ENCODE measurements at regions not wholly inside any gene's neighbourhood (a gene's known extent, or its start where the extent isn't known, plus 50 kb on each side); places are given as distances from the start of the nearest gene placed in this dataset.
"Not testable (repeated sequence)": the region's sequence is repeated elsewhere in the genome, so short reads cannot be mapped to it uniquely, and the experiment has no call there.

DNA sequence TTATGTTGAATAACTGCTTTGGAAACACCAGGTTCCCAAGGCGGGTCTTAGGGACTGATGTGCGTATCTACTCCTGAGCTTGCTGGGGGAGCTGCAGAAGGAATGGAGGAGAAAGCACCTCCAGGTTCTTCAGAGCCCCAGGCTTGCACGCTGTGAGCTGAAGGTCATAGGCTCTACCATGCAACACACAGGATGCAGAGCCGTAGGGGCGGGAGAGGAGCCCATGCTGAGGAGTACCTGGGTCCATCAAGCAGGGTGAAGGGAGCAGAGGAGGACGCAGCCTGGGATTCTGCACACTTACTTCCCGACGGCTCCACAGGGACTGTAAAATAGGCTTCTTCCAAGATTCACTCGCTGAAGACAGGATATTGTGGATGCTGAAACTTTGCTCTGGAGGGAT is 426.5 kb upstream of the FRG1 start:
- no peak for DNase-seq (ENCODE audit: low read depth)

DNA sequence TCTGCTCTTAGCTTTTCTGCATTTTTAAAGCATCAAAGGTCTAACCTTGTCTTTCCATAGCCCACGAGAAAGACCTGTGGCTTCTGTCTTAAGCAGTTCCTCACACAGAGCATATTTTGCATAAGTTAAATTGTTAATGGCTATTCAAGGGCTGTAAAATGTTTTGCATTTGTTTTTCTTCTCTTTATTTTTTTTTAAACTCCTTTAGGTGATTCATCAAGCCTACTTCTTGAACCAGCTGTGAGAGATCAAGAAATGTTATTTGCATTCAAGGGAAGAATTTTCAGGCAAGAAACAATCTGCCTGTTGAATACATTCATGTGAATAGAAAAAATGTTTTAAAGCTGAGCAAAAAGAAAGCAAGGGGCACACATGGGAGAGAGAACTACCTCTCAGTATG is 423.8 kb upstream of the FRG1 start:
- DNase-seq (ENCODE audit: low read depth): no peak

DNA sequence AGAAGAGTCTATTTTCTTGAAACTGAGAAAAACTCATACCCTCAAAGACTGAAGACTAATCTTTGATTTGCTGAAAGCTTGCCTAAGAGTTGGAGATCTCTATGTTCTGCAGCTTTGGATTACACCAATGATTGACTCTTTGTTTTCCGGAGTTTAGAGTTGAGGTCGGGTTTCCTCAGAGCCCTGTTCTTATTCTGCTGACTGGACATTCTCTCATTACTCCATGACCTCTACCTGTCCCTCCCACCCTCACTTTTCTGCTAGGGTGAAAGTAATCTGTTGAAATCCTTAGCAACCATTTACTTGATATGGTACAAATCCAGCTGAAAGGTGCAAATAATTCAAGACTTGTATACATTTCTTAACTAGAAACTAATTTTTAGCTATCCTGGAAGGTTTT is 421.5 kb upstream of the FRG1 start:
- no peak for DNase-seq (ENCODE audit: low read depth)

DNA sequence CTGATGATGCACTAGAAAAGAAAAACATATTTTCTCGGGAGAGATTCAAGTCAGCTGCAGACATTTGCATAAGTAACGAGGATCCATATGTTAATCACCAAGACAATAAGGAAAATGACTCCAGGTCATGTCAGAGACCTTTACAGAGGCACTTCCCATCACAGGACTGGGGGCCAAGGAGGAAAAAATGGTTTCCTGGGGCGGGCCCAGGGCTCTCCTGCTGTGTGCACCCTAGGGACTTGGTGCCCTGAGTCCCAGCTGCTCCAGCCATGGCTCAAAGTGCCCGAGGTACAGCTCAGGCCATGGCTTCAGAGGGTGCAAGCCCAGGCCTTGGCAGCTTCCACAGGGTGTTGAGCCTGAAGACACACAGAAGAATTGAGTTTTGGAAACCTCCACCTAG is 415.4 kb upstream of the FRG1 start:
- no peak for DNase-seq (ENCODE audit: low read depth)

DNA sequence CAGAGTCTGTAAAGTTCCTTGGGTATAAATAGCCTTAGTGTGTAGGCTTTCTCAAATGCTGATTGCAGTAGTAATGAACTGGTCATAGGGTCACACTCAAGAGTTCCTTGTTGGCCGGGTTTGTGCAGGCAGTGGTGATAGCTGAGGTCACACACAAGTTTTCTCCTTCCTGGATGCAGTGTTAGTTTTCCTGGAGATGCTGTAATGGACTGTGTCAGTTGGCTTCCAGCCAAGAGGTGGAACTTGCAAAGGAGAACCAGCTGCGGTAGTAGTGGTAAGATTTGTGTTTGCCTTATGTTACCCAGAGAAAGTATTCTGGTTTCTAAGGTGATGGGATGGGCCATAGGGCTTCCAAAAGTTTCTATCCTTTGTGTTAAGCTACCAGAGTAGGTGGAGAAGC is 409.8 kb upstream of the FRG1 start:
- no peak for DNase-seq (ENCODE audit: low read depth)

DNA sequence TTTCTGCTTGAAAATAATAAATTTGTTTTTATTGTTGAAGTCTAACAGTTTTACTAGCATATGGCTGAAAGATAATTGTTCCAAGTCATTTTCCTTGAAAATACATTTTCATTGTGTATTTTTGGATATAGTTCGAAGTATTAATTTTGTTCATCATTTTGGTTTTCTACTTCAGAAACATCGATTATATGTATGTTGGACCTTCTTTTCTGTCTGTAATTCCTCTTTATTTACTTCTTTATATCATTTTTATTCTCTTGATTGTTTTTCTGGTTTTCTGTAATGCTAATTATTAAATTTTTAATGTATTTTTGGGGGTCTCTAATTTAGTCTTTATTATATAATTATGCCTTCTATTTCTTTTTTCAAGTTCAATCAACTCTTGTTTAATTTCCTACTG is 407.1 kb upstream of the FRG1 start:
- no peak for DNase-seq (ENCODE audit: low read depth)

DNA sequence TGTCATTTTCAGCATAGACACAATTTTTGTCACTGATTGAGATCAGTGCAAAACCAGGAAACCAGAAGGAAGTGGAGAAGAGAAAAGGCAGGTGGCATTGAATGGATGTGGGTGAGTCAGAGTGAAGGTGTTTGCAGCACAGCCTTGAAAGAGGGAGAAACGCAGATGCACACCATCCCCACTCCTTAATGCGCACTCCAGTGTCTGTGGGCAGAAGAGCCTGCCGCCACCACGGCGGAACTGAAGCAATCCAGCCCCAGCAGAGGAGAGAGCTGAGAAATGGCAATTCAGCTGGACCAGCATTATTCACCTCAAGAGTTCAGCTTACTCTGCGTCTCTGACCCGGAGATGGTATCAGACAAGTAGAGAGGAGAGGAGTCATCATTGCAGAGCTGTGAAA is 393.1 kb upstream of the FRG1 start:
- no peak for DNase-seq (ENCODE audit: low read depth)

DNA sequence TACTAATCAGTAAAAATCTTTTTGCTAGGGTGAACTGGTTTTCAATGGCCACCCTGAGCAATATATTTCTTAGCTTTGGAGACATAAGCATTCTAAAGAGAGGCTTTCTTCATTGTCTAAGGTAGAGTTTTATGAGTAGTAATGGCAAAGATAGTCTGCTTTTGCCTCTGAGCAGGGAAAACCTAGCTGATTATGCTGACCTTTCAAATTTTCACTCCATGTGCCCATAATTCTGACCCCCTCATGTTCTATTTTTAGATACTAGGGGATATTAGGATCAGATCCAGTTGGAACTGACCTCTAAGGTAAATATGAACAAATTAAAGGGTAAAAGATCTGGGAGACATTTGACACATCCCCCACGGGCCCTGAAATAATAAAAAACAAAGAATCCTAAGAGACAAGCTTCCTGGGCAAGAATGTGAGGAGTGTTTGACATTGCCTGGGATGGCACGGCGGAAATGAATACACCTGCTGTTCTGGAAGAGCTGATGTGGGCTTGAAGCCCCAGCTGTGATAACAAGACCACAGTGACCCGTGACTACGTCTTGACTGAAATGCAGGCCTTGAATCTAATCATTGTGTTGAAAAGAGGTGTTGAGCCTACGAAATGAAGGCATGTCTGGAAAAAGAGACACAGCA is 392.1 kb upstream of the FRG1 start:
- no peak for DNase-seq (ENCODE audit: low read depth)

DNA sequence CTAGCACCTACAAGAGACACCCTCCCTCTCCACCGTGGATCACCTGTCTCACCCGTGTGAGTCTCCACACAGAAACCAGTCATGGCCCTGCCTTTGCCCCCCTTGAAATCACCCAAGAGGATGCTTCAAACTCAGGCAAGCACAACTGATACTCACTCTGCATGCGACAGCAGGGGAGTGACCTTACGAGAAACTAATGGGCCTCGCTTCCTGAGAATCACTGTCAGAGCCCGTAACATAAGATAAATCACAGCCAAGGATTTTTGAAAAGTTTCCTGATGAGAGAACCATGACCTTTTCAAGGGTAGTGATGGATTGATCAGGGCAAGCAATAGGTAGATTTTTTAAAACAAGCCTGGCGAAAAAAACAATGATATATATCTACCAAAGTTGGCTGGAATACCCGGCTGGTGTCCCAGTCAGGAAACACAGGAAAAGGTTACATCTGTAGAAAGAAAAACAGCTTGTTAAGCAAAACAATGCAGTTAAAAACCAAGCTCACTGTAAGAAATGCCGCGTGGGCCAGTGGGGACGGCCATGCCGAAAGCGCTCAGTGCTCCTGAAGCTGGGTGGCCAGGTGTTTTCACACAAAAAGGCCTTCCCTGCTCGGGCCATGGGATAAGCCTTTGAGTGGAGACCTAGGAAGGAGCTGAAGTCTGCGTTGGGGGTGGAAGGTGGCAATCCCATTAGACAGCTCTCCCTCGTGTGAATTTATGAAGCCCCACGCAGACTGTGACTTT is 388.6 kb upstream of the FRG1 start:
- DNase-seq (ENCODE audit: low read depth): not testable (repeated sequence)

DNA sequence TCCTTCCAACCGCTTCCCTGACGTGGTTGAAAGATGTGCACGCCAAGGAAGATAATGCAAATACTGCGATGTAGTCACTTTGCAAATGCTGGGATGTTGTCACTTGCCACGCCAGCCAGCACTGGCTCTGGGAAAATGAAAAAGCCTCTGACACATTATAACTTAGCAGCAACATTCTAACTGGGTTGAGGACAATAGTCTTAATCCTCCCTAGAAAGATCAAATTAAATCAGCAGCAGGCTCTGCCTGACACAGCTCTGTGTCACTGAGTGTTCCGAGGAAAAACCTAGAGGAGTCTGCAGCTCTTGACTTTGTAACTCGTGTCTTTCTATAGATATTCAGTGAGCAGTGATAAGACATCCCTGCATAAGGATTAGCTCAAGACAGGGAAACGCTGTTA is 380.1 kb upstream of the FRG1 start:
- not testable (repeated sequence) for DNase-seq (ENCODE audit: low read depth)

DNA sequence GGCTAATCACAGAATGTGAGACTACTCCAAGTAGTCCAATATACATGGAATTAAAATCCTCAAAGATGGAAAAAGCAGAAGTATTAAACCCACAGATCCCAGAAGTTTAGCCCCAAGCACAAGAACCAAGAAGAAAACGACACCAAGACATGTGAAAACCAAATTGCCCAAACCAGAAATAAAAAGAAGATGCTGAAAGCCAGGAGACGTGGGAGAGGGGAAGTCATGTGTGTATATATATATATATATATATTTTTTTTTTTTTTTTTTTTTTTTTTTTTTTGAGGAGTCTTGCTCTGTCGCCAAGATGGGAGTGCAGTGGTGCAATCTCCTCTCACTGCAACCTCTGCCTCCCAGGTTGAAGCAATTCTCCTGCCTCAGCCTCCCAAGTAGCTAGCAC is 376.9 kb upstream of the FRG1 start:
- not testable (repeated sequence) for DNase-seq (ENCODE audit: low read depth)

DNA sequence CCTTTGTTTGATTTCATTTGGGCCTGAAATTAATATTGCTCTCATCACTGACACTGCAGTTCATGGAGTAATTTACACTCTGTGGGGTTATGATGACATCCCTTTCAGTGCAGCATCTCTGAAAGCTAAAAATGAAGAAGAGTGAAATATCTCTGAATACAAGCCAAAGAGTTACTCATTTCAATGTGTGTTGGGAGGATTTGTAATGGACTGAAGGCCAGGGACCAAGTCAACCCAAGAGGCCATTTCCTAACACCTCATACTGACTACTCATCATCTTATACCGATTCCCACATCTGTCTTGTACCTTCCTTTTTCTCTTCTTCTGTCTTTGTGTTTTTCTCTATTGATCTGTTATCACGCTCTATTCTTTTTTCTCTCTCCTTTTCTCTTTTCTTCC is 374.4 kb upstream of the FRG1 start:
- not testable (repeated sequence) for DNase-seq (ENCODE audit: low read depth)

DNA sequence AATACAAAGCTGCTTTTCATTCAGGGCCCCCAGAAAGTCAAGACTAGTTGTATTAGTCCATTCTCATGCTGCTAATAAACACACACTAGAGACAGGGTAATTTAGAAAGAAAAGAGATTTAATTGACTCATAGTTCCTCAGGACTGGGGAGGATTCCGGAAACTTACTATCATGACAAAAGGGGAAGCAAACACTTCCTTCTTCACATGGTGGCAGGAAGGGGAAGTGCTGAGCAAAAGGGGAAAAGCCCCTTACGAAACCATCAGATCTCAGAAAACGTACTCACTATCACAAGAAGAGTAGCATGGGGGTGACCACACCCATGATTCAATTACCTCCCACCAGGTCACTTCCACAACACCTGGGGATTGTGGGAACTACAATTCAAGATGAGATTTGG is 373.8 kb upstream of the FRG1 start:
- DNase-seq (ENCODE audit: low read depth): not testable (repeated sequence)

DNA sequence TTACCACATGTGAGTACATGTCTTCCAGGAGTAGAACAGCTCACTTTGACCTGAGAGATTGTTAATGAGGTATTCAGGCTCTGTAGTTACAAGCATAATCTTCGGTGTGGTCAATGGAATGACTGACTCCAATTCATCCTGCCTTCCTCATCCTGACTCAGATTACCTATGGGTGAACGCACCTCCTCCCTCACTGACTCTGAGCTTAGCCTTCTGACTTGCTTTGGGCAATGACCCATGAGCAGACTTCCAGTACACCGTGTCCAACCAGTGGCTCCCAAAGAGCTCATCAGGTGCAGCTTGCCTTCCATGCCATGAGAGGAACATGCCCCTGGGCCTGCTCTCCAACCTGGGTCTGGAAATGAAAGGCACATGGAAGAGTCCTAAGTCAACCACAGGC is 361.0 kb upstream of the FRG1 start:
- DNase-seq (ENCODE audit: low read depth): not testable (repeated sequence)

DNA sequence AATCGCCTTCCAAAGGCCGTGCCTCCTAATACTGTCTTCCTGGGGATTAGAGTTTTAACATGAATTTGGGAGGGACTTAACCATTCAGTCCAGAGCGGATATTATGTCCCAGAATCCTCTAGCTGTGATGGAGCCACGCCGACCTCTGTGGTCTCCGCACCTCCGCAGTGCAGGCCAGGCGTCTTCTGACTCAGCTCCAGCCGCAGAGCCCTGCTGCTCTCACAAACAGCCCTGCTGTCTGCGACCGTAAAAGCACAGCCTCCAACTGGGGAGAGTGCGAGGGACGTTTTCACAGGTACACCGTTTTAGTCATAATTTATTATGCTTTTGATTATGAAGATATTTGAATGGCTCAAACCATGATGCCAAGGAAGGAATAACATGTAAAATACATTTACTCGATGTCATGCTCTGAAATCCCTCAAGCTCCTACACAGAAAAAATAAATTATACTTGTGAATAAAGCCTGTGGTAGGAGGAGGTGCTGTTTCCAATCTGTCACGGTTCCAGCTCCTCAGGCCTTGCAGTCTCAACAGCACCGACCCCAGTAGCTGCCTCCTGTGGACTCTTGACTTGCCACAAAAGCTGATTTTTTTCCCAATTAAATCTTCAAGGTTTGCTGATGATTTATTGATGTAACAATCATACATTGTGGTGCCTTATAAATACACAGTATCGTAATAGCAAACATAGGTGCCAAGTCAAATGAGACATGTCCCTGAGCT is 353.6 kb upstream of the FRG1 start:
- not testable (repeated sequence) for DNase-seq (ENCODE audit: low read depth)

DNA sequence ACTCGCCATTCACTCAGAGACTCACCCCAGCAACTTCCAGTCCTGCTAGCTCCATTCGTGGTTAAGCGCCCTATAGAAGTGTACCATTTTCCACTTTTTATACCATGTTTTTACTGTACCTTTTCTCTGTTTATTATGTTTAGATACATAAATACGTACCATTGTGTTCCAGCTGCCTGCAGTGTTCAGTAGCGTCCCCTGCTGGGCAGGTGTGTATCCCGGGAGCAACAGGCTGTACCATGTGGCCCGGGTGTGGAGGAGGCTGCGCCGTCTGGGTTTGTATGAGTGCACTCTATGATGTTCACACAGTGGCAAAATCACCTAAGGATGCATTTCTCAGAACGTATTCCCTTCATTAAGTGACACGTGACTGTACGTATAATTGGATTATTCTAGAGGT is 351.5 kb upstream of the FRG1 start:
- DNase-seq (ENCODE audit: low read depth): not testable (repeated sequence)

DNA sequence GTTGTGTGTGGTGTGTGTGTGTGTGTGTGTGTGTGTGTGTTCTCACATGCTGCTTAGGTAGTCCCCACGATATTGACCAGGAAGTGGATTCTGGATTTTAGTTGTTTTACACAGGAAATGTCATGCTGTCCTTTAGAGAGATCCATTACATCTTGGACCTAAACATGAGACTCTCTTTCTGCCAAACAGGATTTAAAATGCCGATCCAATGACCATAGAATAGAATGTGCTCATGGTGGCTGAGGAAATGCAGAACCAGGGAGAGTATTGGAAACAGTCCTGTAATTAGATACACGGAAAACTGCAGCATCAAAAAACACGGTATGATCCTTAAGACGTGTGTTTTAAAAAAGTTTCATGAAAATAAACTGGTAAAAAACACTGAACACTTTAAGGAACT is 347.8 kb upstream of the FRG1 start:
- DNase-seq (ENCODE audit: low read depth): no peak

DNA sequence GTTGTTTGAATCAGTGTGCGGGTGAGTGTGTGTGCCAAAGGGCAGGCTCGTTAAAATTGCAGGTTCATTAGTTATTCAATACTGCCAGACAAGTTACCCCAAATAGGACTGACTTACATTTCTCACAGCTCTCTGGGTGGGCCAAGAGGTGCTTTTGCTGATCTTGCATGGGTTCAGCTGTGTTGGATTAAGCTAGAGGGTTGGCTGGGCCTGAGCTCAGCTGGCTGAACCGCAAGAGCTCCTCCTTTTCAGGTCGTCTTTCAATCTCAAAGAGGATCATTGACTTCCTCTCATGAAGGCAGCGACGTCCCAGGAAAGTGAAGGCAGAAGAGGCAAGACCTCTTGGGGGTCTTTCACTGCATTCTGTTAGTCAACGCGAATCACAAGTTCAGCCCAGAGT is 343.3 kb upstream of the FRG1 start:
- DNase-seq (ENCODE audit: low read depth): no peak

DNA sequence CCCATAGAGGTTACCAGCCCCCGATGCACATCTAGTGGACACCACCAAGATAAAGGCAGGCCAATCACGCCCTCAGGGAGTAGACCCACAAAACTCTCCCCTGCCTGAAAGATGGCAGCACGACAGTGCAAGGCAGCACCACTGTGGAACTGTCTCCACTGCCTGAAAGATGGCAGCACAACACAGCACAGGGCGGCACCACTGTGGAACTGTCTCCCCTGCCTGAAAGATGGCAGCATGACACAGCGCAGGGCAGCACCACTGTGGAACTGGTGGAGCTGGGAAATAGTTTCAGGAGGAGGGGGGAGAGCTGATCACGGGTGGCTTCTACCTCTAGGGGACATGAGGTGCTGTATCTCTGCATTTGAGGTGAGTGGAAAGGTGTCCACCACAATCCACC is 340.4 kb upstream of the FRG1 start:
- DNase-seq (ENCODE audit: low read depth): no peak

DNA sequence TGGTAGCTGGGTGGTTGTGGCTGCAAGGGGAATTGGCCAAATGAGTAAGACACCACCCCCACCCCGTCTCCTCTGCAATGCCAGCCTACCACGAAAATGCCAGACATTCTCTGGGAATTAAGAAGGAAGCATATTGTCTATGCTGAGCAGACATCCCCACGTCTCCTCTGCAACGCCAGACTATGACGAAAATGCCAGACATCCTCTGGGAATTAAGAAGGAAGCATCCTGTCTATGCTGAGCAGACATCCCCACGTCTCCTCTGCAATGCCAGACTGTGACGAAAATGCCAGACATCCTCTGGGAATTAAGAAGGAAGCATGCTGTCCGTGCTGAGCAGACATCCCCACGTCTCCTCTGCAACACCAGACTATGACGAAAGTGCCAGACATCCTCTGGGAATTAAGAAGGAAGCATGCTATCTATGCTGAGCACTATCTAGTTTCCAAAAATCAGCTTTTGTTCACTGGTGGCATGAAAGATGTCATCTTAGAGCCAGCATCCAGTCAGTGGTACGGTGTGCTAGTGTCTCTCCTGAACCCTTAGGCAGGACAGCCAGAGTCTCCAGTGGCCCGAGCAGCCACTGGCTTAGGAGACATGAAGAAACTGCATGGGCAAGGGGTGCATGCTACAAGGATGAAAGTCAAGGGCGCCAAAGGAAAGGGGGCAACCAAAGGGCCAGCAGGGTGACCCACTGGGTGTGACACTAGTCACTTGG is 339.8 kb upstream of the FRG1 start:
- no peak for DNase-seq (ENCODE audit: low read depth)

DNA sequence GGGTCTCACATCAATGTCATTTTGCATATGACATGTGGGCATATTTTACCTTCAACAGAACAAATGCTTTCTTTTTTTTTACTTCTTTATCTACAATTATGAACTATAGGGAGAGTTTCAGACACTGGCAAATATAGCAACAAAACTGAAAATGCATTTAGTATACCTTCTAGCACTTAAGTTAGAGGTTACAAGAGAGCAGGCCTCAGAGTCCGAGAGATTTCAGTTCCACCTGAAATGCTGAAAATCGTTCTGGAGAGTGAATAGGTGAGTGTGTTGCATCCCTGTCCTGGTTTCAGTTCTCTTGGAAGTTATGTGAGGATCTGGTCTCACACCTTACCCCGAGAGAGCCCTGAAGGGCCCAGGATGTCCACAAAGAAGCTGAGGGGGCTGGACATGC is 337.8 kb upstream of the FRG1 start:
- DNase-seq (ENCODE audit: low read depth): not testable (repeated sequence)

DNA sequence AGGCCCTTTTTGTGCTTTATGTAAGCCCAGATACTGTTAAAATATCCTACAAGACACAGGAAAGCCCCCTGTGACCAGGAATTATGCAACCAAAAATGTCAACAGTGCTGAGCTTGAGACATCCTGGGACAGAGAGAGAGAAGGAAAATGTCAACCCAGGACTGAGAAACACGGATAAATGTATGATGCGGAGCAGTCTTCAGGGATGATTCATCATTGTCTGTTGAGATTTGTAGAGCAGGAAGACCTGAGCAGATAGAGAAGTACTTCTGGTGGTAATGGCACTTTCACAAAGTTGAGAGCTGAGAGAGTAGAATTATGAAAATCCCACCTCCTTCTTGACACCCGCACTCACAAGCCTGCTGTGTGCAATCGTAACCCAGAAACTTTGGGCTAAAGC is 330.1 kb upstream of the FRG1 start:
- DNase-seq (ENCODE audit: low read depth): not testable (repeated sequence)

DNA sequence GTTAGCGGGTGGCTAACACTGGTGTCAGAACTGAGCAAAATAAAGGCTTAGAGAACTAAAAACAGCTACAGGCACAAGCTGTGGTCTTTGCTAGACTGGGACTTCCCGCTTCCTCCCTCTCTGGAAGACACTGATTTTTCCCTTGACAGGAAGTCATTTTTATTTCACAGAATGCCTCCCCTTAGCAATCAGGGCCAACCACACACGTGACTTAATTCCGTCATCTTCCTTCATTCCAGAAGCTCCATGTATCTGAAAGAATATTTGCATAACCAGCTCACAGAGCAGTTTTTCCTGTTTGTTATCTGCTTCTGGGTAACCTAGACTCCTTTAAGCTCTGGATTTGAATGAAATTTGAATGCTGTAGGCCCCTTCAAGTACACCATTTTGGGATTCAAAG is 327.5 kb upstream of the FRG1 start:
- no peak for DNase-seq (ENCODE audit: low read depth)

All from activated T-helper 9 cell treated with anti-CD3 and anti-CD28 coated beads, Interleukin-2, amount 50 U/mL, for 16 hours (primary cell).